LNCAP (cell line): ENCODE measurements at regions not wholly inside any gene's neighbourhood (a gene's known extent, or its start where the extent isn't known, plus 50 kb on each side); places are given as distances from the start of the nearest gene placed in this dataset.

Experiments
- CTCF ChIP-seq: fragments of 450-650 bp; IDR thresholded peaks from 2 replicates; pipeline ENCODE4 v1.5.1; 2017; ENCODE audit warnings: mild to moderate bottlenecking

GRCh38 chr3:102074946-102075345 lies 225.6 kb downstream of the NFKBIZ start:
- no peak for TF ChIP-seq CTCF

GRCh38 chr3:102078401-102078800 lies 229.1 kb downstream of the NFKBIZ start:
- TF ChIP-seq CTCF = no peak

GRCh38 chr3:102078854-102079808 lies 229.8 kb downstream of the NFKBIZ start:
- TF ChIP-seq CTCF = no peak

GRCh38 chr3:102079809-102080197 lies 230.5 kb downstream of the NFKBIZ start:
- no peak for TF ChIP-seq CTCF

- TF ChIP-seq CTCF = no peak
Observed at GRCh38 chr3:102081572-102082289, 232.4 kb downstream of the NFKBIZ start.

GRCh38 chr3:102083473-102083872 lies 234.2 kb downstream of the NFKBIZ start:
- no peak for TF ChIP-seq CTCF

- no peak for TF ChIP-seq CTCF
Observed at GRCh38 chr3:102084006-102084405, 234.7 kb downstream of the NFKBIZ start.
